Endothelial cell of umbilical vein (primary cell): ENCODE measurements at regions not wholly inside any gene's neighbourhood (a gene's known extent, or its start where the extent isn't known, plus 50 kb on each side); places are given as distances from the start of the nearest gene placed in this dataset.

Source experiments
- BruUV-seq: library from RNA; stranded (reverse); fragments of 400-500 nt; replicated peaks from 2 replicates; lab custom pipeline; 2021; lab: Mats Ljungman, UMichigan
- CTCF ChIA-PET: fragments of 300-600, 350-600 bp; sonication (Branson Sonifier 250); formaldehyde crosslinking; loops from one replicate; lab custom pipeline; 2021; ENCODE audit warnings: antibody characterized with exemption, inconsistent platforms; lab: Charles Lee
- POLR2A ChIA-PET: fragments of 300-600, 350-600 bp; sonication (Branson Sonifier 250); formaldehyde crosslinking; loops from one replicate; lab custom pipeline; 2021; ENCODE audit warnings: antibody characterized with exemption, inconsistent platforms; lab: Charles Lee
- DNase-seq: peaks from one replicate; pipeline ENCODE4 v3.0.0-alpha.2; 2011; ENCODE audit warnings: low read depth, low spot score
- FAIRE-seq: peaks from 2 replicates; lab custom pipeline; 2011; peaks lifted over from hg19 to GRCh38; lab: Jason Lieb, UNC
- H2AFZ ChIP-seq: 2 replicates; pipeline ENCODE4 v1.6.0; 2012; ENCODE audit warnings: low read depth, low read length, control low read depth, inconsistent platforms
- H3K27ac ChIP-seq: 2 replicates; pipeline ENCODE4 v1.5.1; 2011; ENCODE audit warnings: low read depth, mild to moderate bottlenecking, control low read depth, low read length, moderate library complexity; ENCODE audit not compliant: insufficient read depth
- H3K27me3 ChIP-seq, 2 experiments: 2 replicates each; pipeline versions ENCODE4 v1.6.0 to v1.6.1; 2011; ENCODE audit warnings: low read length in 2 of 2, mixed read lengths in 1 of 2; ENCODE audit not compliant: control insufficient read depth in 2 of 2, insufficient read depth in 2 of 2
- H3K36me3 ChIP-seq, 2 experiments: 2 replicates in 1 of 2; 3 replicates in 1 of 2; pipeline ENCODE4 v1.5.1; 2011; ENCODE audit warnings: low read length in 2 of 2, mild to moderate bottlenecking in 1 of 2, moderate library complexity in 1 of 2; ENCODE audit not compliant: control insufficient read depth in 2 of 2, insufficient read depth in 2 of 2; ENCODE audit errors: extremely low read depth in 1 of 2
- H3K4me1 ChIP-seq: 3 replicates; pipeline ENCODE4 v1.5.1; 2011; ENCODE audit warnings: mild to moderate bottlenecking, low read length; ENCODE audit not compliant: control insufficient read depth, insufficient read depth; ENCODE audit errors: extremely low read depth
- H3K4me2 ChIP-seq: 2 replicates; pipeline ENCODE4 v1.6.1; 2011; ENCODE audit warnings: low read length, control low read depth, mixed read lengths; ENCODE audit not compliant: insufficient read depth
- H3K4me3 ChIP-seq, 3 experiments: fragments of 200-600 bp in 1 of 3; sonication (generic), shearing (Covaris generic) in 1 of 3; replicated peaks in 1 of 3; 2 replicates each; pipeline ENCODE4 v1.5.1; 2011 to 2016; ENCODE audit warnings: control low read depth in 3 of 3, low read length in 3 of 3, mild to moderate bottlenecking in 2 of 3, inconsistent platforms in 1 of 3, low read depth in 1 of 3, moderate library complexity in 1 of 3; ENCODE audit not compliant: insufficient read depth in 1 of 3
- H3K79me2 ChIP-seq: 2 replicates; pipeline ENCODE4 v1.6.0; 2012; ENCODE audit warnings: low read length, inconsistent platforms; ENCODE audit not compliant: control insufficient read depth, insufficient read depth
- H3K9ac ChIP-seq: replicated peaks from 2 replicates; pipeline ENCODE3; 2011; ENCODE audit warnings: low read length, control low read depth; ENCODE audit not compliant: insufficient read depth; ENCODE audit errors: extremely low read depth
- H3K9me1 ChIP-seq: replicated peaks from 3 replicates; pipeline ENCODE4 v1.6.0; 2011; ENCODE audit warnings: mild to moderate bottlenecking, low read length; ENCODE audit not compliant: control insufficient read depth, insufficient read depth; ENCODE audit errors: extremely low read depth
- H3K9me3 ChIP-seq: replicated peaks from 2 replicates; pipeline ENCODE4 v1.5.1; 2012; ENCODE audit warnings: low read length, inconsistent platforms; ENCODE audit not compliant: control insufficient read depth, insufficient read depth
- H4K20me1 ChIP-seq: replicated peaks from 2 replicates; pipeline ENCODE3; 2011; ENCODE audit warnings: mild to moderate bottlenecking, low read length; ENCODE audit not compliant: control insufficient read depth, insufficient read depth; ENCODE audit errors: extremely low read depth
- EZH2 ChIP-seq: IDR thresholded peaks from 2 replicates; pipeline ENCODE4 v1.6.1; 2012; ENCODE audit warnings: borderline replicate concordance, low read depth, mild to moderate bottlenecking, moderate library complexity, low read length, inconsistent platforms; ENCODE audit not compliant: severe bottlenecking
- FOS ChIP-seq: IDR thresholded peaks from 2 replicates; pipeline ENCODE4 v1.6.1; 2011; ENCODE audit warnings: mild to moderate bottlenecking, low read length, moderate library complexity, borderline replicate concordance; ENCODE audit not compliant: insufficient read depth
- MYC ChIP-seq: IDR thresholded peaks from one replicate; pipeline ENCODE4 v1.6.1; 2011; ENCODE audit warnings: mild to moderate bottlenecking, low read depth, low read length
- POLR2A ChIP-seq: IDR thresholded peaks from 2 replicates; pipeline ENCODE4 v1.6.1; 2012; ENCODE audit warnings: low read depth, mild to moderate bottlenecking, control low read depth, low read length
- POLR2AphosphoS5 ChIP-seq: IDR thresholded peaks from 2 replicates; pipeline ENCODE4 v1.6.1; 2012; ENCODE audit warnings: low read depth, mild to moderate bottlenecking, control low read depth, low read length, moderate library complexity; ENCODE audit not compliant: insufficient read depth
- dilution Hi-C: fragments of 300-500 bp; cut with MboI; formaldehyde crosslinking; loops from one replicate; pipeline ENCODE4 v1.15.0; 2019; ENCODE audit warnings: low sequenced_read_pairs; ENCODE audit not compliant: extremely low pct_ligation_motif_present
- intact Hi-C: fragments of 100-400 bp; cut with micrococcal nuclease; formaldehyde crosslinking; loops from one replicate; pipeline ENCODE4 v1.10.0; 2022

- no peak for DNase-seq
- Histone ChIP-seq H3K27me3 (no peaks in the 10 kb centered on the region), H2AFZ (no peak overlapping the region), H3K27ac (no peak overlapping the region), H4K20me1 (no peaks in the 10 kb centered on the region), H3K9me1 (no peaks in the 10 kb centered on the region), H3K4me2 (no peak overlapping the region), H3K9ac (no peak overlapping the region), H3K4me3 (no peak overlapping the region), H3K79me2 (no peaks in the 10 kb centered on the region), H3K9me3 (peaks cover 2% of the 10 kb centered on the region), H3K4me1 (no peaks in the 10 kb centered on the region), H3K36me3 (no peaks in the 10 kb centered on the region)
- no TSS peak for BruUV-seq
- FAIRE-seq = no peak
- dilution Hi-C loops = no loop called here
- intact Hi-C loops = no loop called here
- POLR2A ChIA-PET = no interaction called here
- CTCF ChIA-PET = no interaction called here
- TF ChIP-seq POLR2AphosphoS5 (no peak), FOS (no peak)
Measured at GRCh38 chr16:79271583-79271982, 329.0 kb downstream of the MAF start.

- Histone ChIP-seq H3K79me2 (no peaks in the 10 kb centered on the region), H3K4me3 (no peak overlapping the region), H3K4me2 (no peak overlapping the region), H3K9ac (no peak overlapping the region), H3K9me3 (peaks cover 4% of the 10 kb centered on the region), H3K27me3 (no peaks in the 10 kb centered on the region), H3K9me1 (no peaks in the 10 kb centered on the region), H4K20me1 (no peaks in the 10 kb centered on the region), H2AFZ (no peak overlapping the region), H3K27ac (no peak overlapping the region), H3K36me3 (no peaks in the 10 kb centered on the region), H3K4me1 (no peaks in the 10 kb centered on the region)
- intact Hi-C loops (no loop called here), dilution Hi-C loops (no loop called here)
- no peak for DNase-seq
- no peak for FAIRE-seq
- CTCF ChIA-PET = no interaction called here
- POLR2A ChIA-PET = no interaction called here
- no TSS peak for BruUV-seq
- TF ChIP-seq EZH2 = no peak
- TF ChIP-seq POLR2A = no peak
- no peak for TF ChIP-seq MYC
- no peak for TF ChIP-seq FOS
Measured at GRCh38 chr16:79270011-79270410, 330.5 kb downstream of the MAF start.
